ENCODE measurements at regions not wholly inside any gene's neighbourhood (a gene's known extent, or its start where the extent isn't known, plus 50 kb on each side); places are given as distances from the start of the nearest gene placed in this dataset.

DNA sequence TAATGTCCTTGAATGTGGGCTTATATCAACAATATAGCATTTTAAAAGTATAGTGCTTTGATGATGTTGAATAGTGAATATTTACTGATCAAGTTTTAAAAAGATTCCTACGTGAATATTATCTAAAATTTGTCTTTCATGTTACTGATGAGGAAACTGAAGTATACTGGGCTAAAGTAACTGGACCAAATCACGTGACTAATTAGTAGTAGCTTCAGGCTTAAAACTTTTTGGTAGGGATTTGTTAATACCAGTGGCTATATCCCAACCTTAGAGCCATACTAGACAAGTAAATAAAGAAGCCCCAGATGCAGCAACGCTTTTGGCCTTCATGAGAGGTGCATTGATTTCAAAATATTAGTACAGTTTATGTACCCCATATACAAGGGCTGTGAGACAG, 152.1 kb upstream of the EDIL3 start:
- no peak for TF ChIP-seq POLR2AphosphoS5 (IDR thresholded peaks at IDR 0.05; ENCODE audit: insufficient read depth in 1 of 2, low read depth in 1 of 2)
- TF ChIP-seq, protein P1, sequence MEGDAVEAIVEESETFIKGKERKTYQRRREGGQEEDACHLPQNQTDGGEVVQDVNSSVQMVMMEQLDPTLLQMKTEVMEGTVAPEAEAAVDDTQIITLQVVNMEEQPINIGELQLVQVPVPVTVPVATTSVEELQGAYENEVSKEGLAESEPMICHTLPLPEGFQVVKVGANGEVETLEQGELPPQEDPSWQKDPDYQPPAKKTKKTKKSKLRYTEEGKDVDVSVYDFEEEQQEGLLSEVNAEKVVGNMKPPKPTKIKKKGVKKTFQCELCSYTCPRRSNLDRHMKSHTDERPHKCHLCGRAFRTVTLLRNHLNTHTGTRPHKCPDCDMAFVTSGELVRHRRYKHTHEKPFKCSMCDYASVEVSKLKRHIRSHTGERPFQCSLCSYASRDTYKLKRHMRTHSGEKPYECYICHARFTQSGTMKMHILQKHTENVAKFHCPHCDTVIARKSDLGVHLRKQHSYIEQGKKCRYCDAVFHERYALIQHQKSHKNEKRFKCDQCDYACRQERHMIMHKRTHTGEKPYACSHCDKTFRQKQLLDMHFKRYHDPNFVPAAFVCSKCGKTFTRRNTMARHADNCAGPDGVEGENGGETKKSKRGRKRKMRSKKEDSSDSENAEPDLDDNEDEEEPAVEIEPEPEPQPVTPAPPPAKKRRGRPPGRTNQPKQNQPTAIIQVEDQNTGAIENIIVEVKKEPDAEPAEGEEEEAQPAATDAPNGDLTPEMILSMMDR (IDR thresholded peaks at IDR 0.05), result no peak
- no peak for TF ChIP-seq POLR2A (IDR thresholded peaks at IDR 0.05)
